IMR-90 (cell line): ENCODE measurements at regions not wholly inside any gene's neighbourhood (a gene's known extent, or its start where the extent isn't known, plus 50 kb on each side); places are given as distances from the start of the nearest gene placed in this dataset.

Experiments
- CTCF ChIP-seq: conservative IDR thresholded peaks from 2 replicates; pipeline ENCODE4 v1.5.1; 2012; ENCODE audit warnings: mild to moderate bottlenecking, low read depth, low read length, improper control_type of control experiment
- NFE2L2 ChIP-seq: fragments of 150-350 bp; IDR thresholded peaks from 2 replicates; pipeline ENCODE4 v1.6.1; 2016; ENCODE audit warnings: low read depth, mild to moderate bottlenecking, low read length
- POLR2A ChIP-seq: IDR thresholded peaks from 2 replicates; pipeline ENCODE4 v1.6.1; 2012; ENCODE audit warnings: mild to moderate bottlenecking, low read depth, low read length
- SMC3 ChIP-seq: fragments of 150-350 bp; IDR thresholded peaks from 2 replicates; pipeline ENCODE4 v1.6.1; 2016; ENCODE audit warnings: low read depth, mild to moderate bottlenecking, antibody characterized with exemption, low read length, moderate library complexity

- TF ChIP-seq SMC3 = no peak
- no peak for TF ChIP-seq POLR2A
- no peak for TF ChIP-seq NFE2L2
- no peak for TF ChIP-seq CTCF
Observed at GRCh38 chr3:190746531-190746930, 116.0 kb downstream of the GMNC start.
